ENCODE measurements at regions not wholly inside any gene's neighbourhood (a gene's known extent, or its start where the extent isn't known, plus 50 kb on each side); places are given as distances from the start of the nearest gene placed in this dataset.

DNA sequence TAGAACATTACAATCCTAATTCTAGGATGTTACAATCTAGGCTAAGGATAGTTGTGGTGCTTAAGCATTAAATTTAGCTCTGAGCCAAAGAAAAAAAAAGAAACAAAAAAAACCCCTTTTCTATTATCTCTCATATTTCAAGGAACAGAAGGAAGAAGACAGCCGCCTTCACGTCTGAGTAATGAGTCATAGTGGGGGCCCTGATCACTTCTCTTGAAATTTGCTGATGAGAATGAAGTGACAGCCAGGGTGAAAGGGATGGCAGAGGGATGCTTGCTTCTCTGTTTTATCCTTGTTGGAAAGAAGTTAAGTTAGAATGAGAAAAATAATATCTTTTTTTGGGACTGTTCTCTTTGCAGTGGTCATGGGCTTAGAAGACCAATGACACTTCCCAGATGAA, 82.6 kb upstream of the MPHOSPH6 start:
- Histone ChIP-seq H3K9me2 (no peaks in the 10 kb centered on the region), H3K4me1 (ENCODE audit: control insufficient read depth in 1 of 2, insufficient read depth in 2 of 2, low read depth in 1 of 2, low read length in 1 of 2) (no peaks in the 10 kb centered on the region), H3K4me2 (no peak overlapping the region), H3K27me3 (ENCODE audit: insufficient read depth) (0 out of 2 replicates have a peak, but pooled peaks cover 10% of the 10 kb centered on the region), H3K9me3 (no peaks in the 10 kb centered on the region), H3F3A (replicated peaks; ENCODE audit: insufficient read depth) (no peaks in the 10 kb centered on the region), H3K9ac (no peak overlapping the region), H3K36me3 (replicated peaks in 1 of 2; ENCODE audit: control insufficient read depth in 1 of 2, insufficient read depth in 2 of 2, low read length in 1 of 2) (no peaks in the 10 kb centered on the region), H3K4me3 (ENCODE audit: low read depth in 2 of 2, low read length in 1 of 2) (no peak overlapping the region), H4K20me1 (ENCODE audit: insufficient read depth) (no peaks in the 10 kb centered on the region), H3K79me2 (ENCODE audit: insufficient read depth) (no peaks in the 10 kb centered on the region), H3K27ac (ENCODE audit: low read depth in 2 of 2, low read length in 1 of 2) (no peak overlapping the region), H2AFZ (ENCODE audit: low read depth) (no peak overlapping the region)
- CTCF ChIA-PET, result no interaction called here
- WGBS (ENCODE audit: low lambda C conversion rate), result 41% methylated on average over 2 of the region's 2 CpGs
- POLR2A ChIA-PET, result no interaction called here
- TF ChIP-seq, protein P1, sequence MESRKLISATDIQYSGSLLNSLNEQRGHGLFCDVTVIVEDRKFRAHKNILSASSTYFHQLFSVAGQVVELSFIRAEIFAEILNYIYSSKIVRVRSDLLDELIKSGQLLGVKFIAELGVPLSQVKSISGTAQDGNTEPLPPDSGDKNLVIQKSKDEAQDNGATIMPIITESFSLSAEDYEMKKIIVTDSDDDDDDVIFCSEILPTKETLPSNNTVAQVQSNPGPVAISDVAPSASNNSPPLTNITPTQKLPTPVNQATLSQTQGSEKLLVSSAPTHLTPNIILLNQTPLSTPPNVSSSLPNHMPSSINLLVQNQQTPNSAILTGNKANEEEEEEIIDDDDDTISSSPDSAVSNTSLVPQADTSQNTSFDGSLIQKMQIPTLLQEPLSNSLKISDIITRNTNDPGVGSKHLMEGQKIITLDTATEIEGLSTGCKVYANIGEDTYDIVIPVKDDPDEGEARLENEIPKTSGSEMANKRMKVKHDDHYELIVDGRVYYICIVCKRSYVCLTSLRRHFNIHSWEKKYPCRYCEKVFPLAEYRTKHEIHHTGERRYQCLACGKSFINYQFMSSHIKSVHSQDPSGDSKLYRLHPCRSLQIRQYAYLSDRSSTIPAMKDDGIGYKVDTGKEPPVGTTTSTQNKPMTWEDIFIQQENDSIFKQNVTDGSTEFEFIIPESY (IDR thresholded peaks at IDR 0.05; ENCODE audit: borderline replicate concordance, low read depth), result no peak
- no peak for TF ChIP-seq MEF2A (IDR thresholded peaks at IDR 0.05; ENCODE audit: borderline replicate concordance, low read depth)
- TF ChIP-seq MXI1 (IDR thresholded peaks at IDR 0.05; ENCODE audit: low read depth, low read length), result no peak
- no peak for TF ChIP-seq POLR2AphosphoS5 (IDR thresholded peaks at IDR 0.05; ENCODE audit: low read depth, low read length)
- no peak for TF ChIP-seq GATA2 (CRISPR knock-in tag; IDR thresholded peaks at IDR 0.05)
- TF ChIP-seq, protein P2, sequence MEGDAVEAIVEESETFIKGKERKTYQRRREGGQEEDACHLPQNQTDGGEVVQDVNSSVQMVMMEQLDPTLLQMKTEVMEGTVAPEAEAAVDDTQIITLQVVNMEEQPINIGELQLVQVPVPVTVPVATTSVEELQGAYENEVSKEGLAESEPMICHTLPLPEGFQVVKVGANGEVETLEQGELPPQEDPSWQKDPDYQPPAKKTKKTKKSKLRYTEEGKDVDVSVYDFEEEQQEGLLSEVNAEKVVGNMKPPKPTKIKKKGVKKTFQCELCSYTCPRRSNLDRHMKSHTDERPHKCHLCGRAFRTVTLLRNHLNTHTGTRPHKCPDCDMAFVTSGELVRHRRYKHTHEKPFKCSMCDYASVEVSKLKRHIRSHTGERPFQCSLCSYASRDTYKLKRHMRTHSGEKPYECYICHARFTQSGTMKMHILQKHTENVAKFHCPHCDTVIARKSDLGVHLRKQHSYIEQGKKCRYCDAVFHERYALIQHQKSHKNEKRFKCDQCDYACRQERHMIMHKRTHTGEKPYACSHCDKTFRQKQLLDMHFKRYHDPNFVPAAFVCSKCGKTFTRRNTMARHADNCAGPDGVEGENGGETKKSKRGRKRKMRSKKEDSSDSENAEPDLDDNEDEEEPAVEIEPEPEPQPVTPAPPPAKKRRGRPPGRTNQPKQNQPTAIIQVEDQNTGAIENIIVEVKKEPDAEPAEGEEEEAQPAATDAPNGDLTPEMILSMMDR (IDR thresholded peaks at IDR 0.05), result no peak
- TF ChIP-seq, protein P3, sequence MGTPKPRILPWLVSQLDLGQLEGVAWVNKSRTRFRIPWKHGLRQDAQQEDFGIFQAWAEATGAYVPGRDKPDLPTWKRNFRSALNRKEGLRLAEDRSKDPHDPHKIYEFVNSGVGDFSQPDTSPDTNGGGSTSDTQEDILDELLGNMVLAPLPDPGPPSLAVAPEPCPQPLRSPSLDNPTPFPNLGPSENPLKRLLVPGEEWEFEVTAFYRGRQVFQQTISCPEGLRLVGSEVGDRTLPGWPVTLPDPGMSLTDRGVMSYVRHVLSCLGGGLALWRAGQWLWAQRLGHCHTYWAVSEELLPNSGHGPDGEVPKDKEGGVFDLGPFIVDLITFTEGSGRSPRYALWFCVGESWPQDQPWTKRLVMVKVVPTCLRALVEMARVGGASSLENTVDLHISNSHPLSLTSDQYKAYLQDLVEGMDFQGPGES (IDR thresholded peaks at IDR 0.05; ENCODE audit: low read depth, low read length), result no peak
- no peak for TF ChIP-seq YY1 (IDR thresholded peaks at IDR 0.05; ENCODE audit: low read depth)
- TF ChIP-seq FOXM1 (IDR thresholded peaks at IDR 0.05; ENCODE audit: low read depth), result no peak
- TF ChIP-seq, protein P4, sequence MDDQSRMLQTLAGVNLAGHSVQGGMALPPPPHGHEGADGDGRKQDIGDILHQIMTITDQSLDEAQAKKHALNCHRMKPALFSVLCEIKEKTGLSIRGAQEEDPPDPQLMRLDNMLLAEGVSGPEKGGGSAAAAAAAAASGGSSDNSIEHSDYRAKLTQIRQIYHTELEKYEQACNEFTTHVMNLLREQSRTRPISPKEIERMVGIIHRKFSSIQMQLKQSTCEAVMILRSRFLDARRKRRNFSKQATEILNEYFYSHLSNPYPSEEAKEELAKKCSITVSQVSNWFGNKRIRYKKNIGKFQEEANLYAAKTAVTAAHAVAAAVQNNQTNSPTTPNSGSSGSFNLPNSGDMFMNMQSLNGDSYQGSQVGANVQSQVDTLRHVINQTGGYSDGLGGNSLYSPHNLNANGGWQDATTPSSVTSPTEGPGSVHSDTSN (IDR thresholded peaks at IDR 0.05), result no peak
- no peak for TF ChIP-seq TAF1 (IDR thresholded peaks at IDR 0.05; ENCODE audit: borderline replicate concordance, low read depth, low read length)
- no peak for TF ChIP-seq FOSL2 (IDR thresholded peaks at IDR 0.05; ENCODE audit: borderline replicate concordance, low read depth)
- TF ChIP-seq FOXJ3 (CRISPR knock-in tag; IDR thresholded peaks at IDR 0.05), result no peak
- no peak for DNase-seq

Measured in SK-N-SH (cell line).